Nephron (organoid): ENCODE measurements at regions not wholly inside any gene's neighbourhood (a gene's known extent, or its start where the extent isn't known, plus 50 kb on each side); places are given as distances from the start of the nearest gene placed in this dataset.

Experiments used
- H3K27ac Mint-ChIP-seq, 3 experiments: 2 replicates each; pipeline ENCODE4 v1.8.0; 2020; ENCODE audit warnings: mixed read lengths in 3 of 3, mild to moderate bottlenecking in 2 of 3, moderate library complexity in 1 of 3
- H3K27me3 Mint-ChIP-seq: 2 replicates; pipeline ENCODE4 v1.8.0; 2021; ENCODE audit warnings: low read depth, mild to moderate bottlenecking, moderate library complexity, mixed read lengths
- H3K36me3 Mint-ChIP-seq: 2 replicates; pipeline ENCODE4 v1.8.0; 2020; ENCODE audit warnings: low read depth, mixed read lengths
- H3K4me1 Mint-ChIP-seq: 2 replicates; pipeline ENCODE4 v1.8.0; 2020; ENCODE audit warnings: mixed read lengths
- H3K4me3 Mint-ChIP-seq, 3 experiments: 2 replicates each; pipeline ENCODE4 v1.8.0; 2020; ENCODE audit warnings: mild to moderate bottlenecking in 3 of 3, mixed read lengths in 3 of 3, moderate library complexity in 2 of 3
- H3K9me3 Mint-ChIP-seq: 2 replicates; pipeline ENCODE4 v1.8.0; 2020; ENCODE audit warnings: mixed read lengths
- CTCF ChIP-seq, 3 experiments: fragments of 200-600 bp; sonication (generic); IDR thresholded peaks; one replicate each; pipeline ENCODE4 v1.5.0; 2021; ENCODE audit warnings: antibody characterized with exemption in 3 of 3; ENCODE audit not compliant: unreplicated experiment in 3 of 3

DNA sequence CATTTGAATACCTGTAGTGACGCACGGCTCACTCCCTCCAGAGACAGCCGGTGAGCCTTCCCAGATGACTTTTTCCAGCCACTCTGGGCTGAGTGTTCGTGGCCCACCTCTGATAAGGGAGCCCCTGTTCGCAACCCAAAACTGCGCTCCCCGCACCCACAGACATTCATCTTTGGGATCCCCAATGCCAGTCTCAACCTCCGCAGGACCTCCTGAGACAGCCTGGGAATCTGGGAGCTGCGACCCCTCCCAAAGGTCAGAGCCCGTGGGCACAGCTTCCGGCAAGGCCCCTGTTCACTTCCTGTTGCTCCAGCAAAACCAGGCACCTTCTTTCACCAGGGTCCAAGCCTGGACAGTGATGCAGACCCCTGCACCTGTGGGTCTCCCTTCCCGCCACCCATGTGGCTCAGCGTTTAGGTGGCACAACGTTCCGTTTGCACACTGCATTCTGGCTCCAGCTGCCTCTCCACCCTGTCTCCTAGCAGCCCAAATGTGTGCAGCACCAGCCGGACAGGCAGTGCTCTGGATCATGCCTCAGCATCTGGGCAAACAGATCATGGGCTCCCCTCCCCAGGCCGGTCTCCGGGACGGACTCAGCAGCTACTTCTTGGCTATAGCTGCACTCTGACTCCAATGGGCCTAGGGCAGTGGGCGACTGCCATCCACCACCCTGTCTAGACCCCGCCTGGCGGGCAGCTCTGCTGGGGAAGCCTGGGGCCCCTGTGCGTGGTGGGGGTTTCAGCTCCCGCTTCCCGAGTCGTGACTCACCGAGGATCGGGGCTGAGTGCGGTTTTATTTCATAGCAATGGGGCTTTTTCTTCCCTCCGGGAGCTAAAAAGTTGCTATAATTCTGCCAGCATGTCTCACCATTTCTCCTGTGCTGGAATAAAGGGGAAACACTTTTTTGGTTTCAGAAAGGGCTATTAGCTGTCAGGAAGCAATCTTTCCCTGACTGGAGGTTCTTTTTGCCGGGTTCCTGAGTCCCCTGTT, 156.0 kb downstream of the OLFM1 start:
- Mint-ChIP-seq H3K4me3 (no peak overlapping the region), H3K27me3 (peaks cover 45% of the 10 kb centered on the region), H3K36me3 (no peaks in the 10 kb centered on the region), H3K27ac (no peak overlapping the region), H3K4me1 (peaks cover 7% of the 10 kb centered on the region), H3K9me3 (no peaks in the 10 kb centered on the region)
- TF ChIP-seq CTCF (IDR thresholded peaks at IDR 0.05; ENCODE audit: unreplicated experiment in 3 of 3) = no peak

- no peak overlapping the region for H3K4me3 Mint-ChIP-seq
- H3K9me3 Mint-ChIP-seq = no peaks in the 10 kb centered on the region
- H3K27me3 Mint-ChIP-seq = peaks cover 45% of the 10 kb centered on the region
- H3K4me1 Mint-ChIP-seq = peaks cover 7% of the 10 kb centered on the region
- no peak for TF ChIP-seq CTCF (IDR thresholded peaks at IDR 0.05; ENCODE audit: unreplicated experiment in 3 of 3)
- H3K36me3 Mint-ChIP-seq = no peaks in the 10 kb centered on the region
- no peak overlapping the region for H3K27ac Mint-ChIP-seq
Observed at GRCh38 chr9:135244271-135245221, 157.1 kb downstream of the OLFM1 start.

DNA sequence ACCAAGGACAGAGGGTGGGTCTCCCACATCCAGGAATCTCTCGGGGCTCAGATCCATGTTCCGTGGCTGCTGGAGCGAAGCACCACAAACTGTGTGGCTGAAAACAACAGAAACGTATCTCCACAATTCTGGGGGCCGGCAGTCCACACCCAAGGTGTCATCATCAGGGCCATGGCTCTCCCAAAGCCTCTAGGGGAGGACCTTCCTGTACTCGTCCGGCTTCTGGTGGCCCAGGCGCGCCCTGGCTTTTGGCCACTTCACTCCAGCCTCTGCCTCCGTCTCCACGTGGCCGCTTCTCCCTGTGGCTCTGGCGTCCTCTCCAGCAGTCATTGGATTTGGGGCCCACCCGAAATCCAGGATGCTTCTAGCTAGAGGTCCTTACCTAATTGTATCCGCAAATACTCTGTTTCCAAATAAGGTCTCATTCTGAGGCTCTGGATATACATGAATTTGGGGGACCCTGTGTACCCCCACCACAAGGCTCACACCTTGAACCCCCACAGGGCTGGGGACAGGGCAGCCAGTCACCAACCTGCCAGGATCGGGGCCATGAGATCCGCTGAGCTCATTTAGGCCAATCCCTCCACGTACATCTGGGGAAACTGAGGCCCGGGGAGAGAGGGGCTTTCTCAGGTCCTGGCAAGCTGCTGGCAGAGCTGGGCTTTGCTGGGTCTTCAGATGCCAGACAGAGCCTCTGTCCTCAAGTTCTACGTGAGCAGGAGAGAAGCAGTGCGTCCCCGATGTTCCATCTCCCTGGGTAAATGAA, 158.2 kb downstream of the OLFM1 start:
- TF ChIP-seq CTCF (IDR thresholded peaks at IDR 0.05; ENCODE audit: unreplicated experiment in 3 of 3) = no peak
- Mint-ChIP-seq H3K27ac (no peak overlapping the region), H3K36me3 (no peaks in the 10 kb centered on the region), H3K4me1 (peaks cover 7% of the 10 kb centered on the region), H3K27me3 (peaks cover 50% of the 10 kb centered on the region), H3K4me3 (no peak overlapping the region), H3K9me3 (no peaks in the 10 kb centered on the region)

- H3K27ac Mint-ChIP-seq = no peak overlapping the region
- no peaks in the 10 kb centered on the region for H3K9me3 Mint-ChIP-seq
- H3K4me3 Mint-ChIP-seq = no peak overlapping the region
- peaks cover 49% of the 10 kb centered on the region for H3K27me3 Mint-ChIP-seq
- no peaks in the 10 kb centered on the region for H3K36me3 Mint-ChIP-seq
- TF ChIP-seq CTCF (IDR thresholded peaks at IDR 0.05; ENCODE audit: unreplicated experiment in 3 of 3) = no peak
- peaks cover 7% of the 10 kb centered on the region for H3K4me1 Mint-ChIP-seq
Observed at GRCh38 chr9:135246248-135247205, 159.1 kb downstream of the OLFM1 start.
